ENCODE measurements at regions not wholly inside any gene's neighbourhood (a gene's known extent, or its start where the extent isn't known, plus 50 kb on each side); places are given as distances from the start of the nearest gene placed in this dataset.

- Mint-ChIP-seq H3K36me3 (ENCODE audit: low read depth) (no peaks in the 10 kb centered on the region), H3K27me3 (peaks cover 14% of the 10 kb centered on the region), H3K27ac (no peak overlapping the region), H3K4me3 (no peak overlapping the region), H3K9me3 (no peaks in the 10 kb centered on the region), H3K4me1 (no peaks in the 10 kb centered on the region)
- TF ChIP-seq CTCF (IDR thresholded peaks at IDR 0.05), result no peak
- CTCF ChIA-PET, result no interaction called here
- intact Hi-C loops (cut with micrococcal nuclease), result no loop called here
- ATAC-seq (ENCODE audit: low read depth) (no peak), DNase-seq (no peak)
- POLR2A ChIA-PET, result no interaction called here
Observed at GRCh38 chr16:86827521-86827920, 249.2 kb downstream of the FOXL1 start.

- H3K27me3 Mint-ChIP-seq, result peaks cover 14% of the 10 kb centered on the region
- POLR2A ChIA-PET, result no interaction called here
- TF ChIP-seq CTCF (IDR thresholded peaks at IDR 0.05), result no peak
- H3K4me3 Mint-ChIP-seq, result no peak overlapping the region
- no peak for DNase-seq
- CTCF ChIA-PET, result no interaction called here
- no peak overlapping the region for H3K27ac Mint-ChIP-seq
- no peaks in the 10 kb centered on the region for H3K9me3 Mint-ChIP-seq
- no peaks in the 10 kb centered on the region for H3K36me3 Mint-ChIP-seq (ENCODE audit: low read depth)
- ATAC-seq (ENCODE audit: low read depth), result no peak
- no peaks in the 10 kb centered on the region for H3K4me1 Mint-ChIP-seq
- intact Hi-C loops (cut with micrococcal nuclease), result no loop called here
Observed at GRCh38 chr16:86828202-86828601, 249.9 kb downstream of the FOXL1 start.

GRCh38 chr16:86828653-86829052, 250.3 kb downstream of the FOXL1 start:
- DNase-seq, result no peak
- no peaks in the 10 kb centered on the region for H3K4me1 Mint-ChIP-seq
- POLR2A ChIA-PET, result no interaction called here
- H3K27ac Mint-ChIP-seq, result no peak overlapping the region
- intact Hi-C loops (cut with micrococcal nuclease), result no loop called here
- no peak for TF ChIP-seq CTCF (IDR thresholded peaks at IDR 0.05)
- H3K9me3 Mint-ChIP-seq, result no peaks in the 10 kb centered on the region
- H3K27me3 Mint-ChIP-seq, result peaks cover 14% of the 10 kb centered on the region
- no peaks in the 10 kb centered on the region for H3K36me3 Mint-ChIP-seq (ENCODE audit: low read depth)
- H3K4me3 Mint-ChIP-seq, result no peak overlapping the region
- no peak for ATAC-seq (ENCODE audit: low read depth)
- CTCF ChIA-PET, result no interaction called here

GRCh38 chr16:86831366-86831765, 253.0 kb downstream of the FOXL1 start:
- CTCF ChIA-PET, result no interaction called here
- intact Hi-C loops (cut with micrococcal nuclease), result no loop called here
- no peaks in the 10 kb centered on the region for H3K4me1 Mint-ChIP-seq
- H3K9me3 Mint-ChIP-seq, result no peaks in the 10 kb centered on the region
- no peak overlapping the region for H3K4me3 Mint-ChIP-seq
- peaks cover 11% of the 10 kb centered on the region for H3K27me3 Mint-ChIP-seq
- no peak for DNase-seq
- no peak for TF ChIP-seq CTCF (IDR thresholded peaks at IDR 0.05)
- H3K27ac Mint-ChIP-seq, result no peak overlapping the region
- no peak for ATAC-seq (ENCODE audit: low read depth)
- POLR2A ChIA-PET, result no interaction called here
- no peaks in the 10 kb centered on the region for H3K36me3 Mint-ChIP-seq (ENCODE audit: low read depth)

- CTCF ChIA-PET, result no interaction called here
- ATAC-seq (ENCODE audit: low read depth), result no peak
- no peak overlapping the region for H3K27ac Mint-ChIP-seq
- H3K4me1 Mint-ChIP-seq, result no peaks in the 10 kb centered on the region
- no peaks in the 10 kb centered on the region for H3K9me3 Mint-ChIP-seq
- DNase-seq, result no peak
- no peak for TF ChIP-seq CTCF (IDR thresholded peaks at IDR 0.05)
- no peaks in the 10 kb centered on the region for H3K36me3 Mint-ChIP-seq (ENCODE audit: low read depth)
- no peak overlapping the region for H3K4me3 Mint-ChIP-seq
- intact Hi-C loops (cut with micrococcal nuclease), result no loop called here
- H3K27me3 Mint-ChIP-seq, result peaks cover 11% of the 10 kb centered on the region
- POLR2A ChIA-PET, result no interaction called here
Observed at GRCh38 chr16:86833136-86833535, 254.8 kb downstream of the FOXL1 start.

All from activated B cell treated with CpG ODN at 0.5 μM for 24 hours (primary cell).